CD1c-positive myeloid dendritic cell (primary cell): ENCODE measurements at regions not wholly inside any gene's neighbourhood (a gene's known extent, or its start where the extent isn't known, plus 50 kb on each side); places are given as distances from the start of the nearest gene placed in this dataset.

Experiments
- DNase-seq: peaks from one replicate; pipeline ENCODE4 v3.0.0-alpha.2; 2016; ENCODE audit errors: extremely low spot score

GRCh38 chr13:106383791-106384190 lies 151.7 kb downstream of the EFNB2 start:
- DNase-seq, result no peak

GRCh38 chr13:106382534-106382933 lies 152.9 kb downstream of the EFNB2 start:
- DNase-seq, result no peak

DNA sequence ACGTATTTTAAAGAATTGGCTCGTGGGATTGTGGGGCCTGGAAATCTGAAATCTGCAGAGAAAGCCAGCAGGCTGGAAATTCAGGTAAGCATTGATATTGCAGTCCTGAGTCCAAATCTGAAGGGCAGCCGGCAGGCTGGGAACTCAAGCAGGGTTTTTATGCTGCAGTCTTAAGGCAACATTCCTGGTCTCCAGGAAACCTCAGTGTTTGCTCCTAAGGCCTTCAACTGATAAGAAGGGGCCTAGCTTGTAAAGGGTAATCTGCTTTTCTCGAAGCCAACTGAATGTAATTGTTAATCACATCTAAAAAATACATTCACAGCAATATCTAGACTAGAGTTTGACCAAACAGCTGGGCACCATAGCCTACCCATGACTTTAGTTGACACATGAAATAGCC lies 154.4 kb downstream of the EFNB2 start:
- DNase-seq, result no peak

- no peak for DNase-seq
Observed at GRCh38 chr13:106377931-106378662, 157.4 kb downstream of the EFNB2 start.

DNA sequence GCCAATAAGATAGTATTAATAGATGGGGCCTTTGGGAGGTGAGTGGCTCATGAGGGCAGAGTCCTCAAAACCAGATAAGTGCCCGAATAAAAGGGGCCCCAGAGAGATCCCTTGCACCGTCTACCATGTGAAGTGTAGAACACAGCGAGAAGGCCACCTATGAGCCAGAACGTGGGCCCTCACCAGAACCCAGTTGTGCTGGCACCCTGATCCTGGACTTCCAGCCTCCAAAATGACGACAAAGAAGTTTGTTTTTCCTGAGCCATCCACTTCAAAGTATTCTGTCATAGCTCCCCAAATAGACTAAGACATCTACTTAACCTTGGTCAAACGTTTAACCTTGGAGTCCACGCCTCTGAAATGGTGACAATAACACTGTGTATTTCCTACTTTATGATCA lies 158.1 kb downstream of the EFNB2 start:
- no peak for DNase-seq

- DNase-seq, result no peak
Observed at GRCh38 chr13:106376401-106377112, 158.9 kb downstream of the EFNB2 start.

GRCh38 chr13:106375085-106375484 lies 160.4 kb downstream of the EFNB2 start:
- DNase-seq, result no peak

DNA sequence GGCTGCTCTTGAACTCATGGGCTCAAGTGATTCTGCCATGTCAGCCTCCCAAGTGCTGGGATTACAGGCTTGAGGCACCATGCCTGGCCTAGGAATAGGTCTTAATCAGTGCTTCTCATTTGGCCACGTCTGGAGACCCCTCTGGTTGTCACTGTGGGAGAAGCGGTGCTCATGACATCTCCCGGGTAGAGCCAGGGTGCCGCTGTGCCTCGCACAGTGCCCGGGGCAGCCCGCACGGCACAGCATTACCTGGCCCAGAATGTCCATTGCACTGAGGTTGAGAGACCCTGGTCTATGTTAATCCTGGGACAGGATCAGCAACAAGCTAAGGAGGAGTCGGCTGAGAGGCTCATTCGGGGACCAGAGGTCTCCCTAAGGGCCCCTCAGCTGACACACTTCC lies 160.8 kb downstream of the EFNB2 start:
- no peak for DNase-seq

DNA sequence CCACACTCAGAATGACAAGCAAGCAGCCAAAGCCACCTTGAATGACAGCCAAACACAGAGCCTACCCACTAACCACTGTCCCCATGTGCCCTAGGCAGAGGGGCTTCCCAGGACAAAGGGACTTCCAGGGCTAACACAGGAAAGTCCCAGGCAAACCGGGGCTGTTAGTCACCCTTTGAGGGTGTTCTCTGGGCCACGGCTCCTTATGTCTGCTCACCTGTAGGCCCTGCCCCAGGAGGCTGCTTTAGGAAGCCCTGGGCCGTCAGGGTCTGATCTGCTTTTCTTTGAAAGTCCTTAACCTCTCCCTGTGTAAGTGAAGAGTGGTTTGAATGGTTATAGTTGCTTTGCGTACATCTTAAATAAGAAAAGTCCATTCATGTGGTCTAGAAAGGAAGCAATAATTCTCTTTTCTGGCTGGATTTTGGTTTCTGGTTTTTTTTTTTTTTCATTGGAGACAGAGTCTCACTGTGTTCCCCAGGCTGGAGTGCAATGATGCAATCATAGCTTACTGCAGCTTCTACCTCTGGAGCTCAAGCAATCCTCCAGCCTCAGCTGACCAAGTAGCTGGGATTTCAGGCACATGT lies 161.4 kb downstream of the EFNB2 start:
- DNase-seq, result no peak

DNA sequence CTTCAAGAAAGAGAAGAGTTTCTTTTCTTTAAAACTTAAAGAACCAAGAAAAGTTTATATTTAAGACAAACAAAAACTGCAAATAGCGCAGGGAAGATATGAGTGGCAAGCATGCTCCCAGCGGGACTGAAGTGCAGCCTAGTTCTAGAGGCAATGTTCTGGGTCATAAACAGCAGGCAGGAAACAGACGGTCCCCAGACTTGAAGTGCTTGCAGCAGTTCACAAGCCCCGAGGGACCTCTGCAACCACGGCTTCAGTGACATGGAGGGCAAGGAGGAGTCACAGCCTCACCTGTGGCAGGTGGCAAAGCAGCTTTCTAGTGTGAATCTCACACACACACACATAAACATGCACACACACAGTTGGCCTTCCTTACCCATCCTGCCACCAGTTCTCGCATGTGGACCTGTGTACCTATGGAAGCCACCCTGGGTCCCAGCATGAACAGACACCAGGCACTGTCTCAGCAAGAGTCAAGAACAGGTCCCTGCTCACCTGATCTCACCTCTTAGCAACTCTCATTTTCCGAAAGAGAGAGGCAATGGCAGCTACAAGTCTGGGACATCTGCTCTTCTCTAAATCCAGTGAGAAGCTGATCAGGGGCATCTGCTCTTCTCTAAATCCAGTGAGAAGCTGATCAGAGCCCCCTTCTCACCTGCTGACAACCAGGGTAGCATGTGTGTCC lies 162.0 kb downstream of the EFNB2 start:
- DNase-seq, result no peak

DNA sequence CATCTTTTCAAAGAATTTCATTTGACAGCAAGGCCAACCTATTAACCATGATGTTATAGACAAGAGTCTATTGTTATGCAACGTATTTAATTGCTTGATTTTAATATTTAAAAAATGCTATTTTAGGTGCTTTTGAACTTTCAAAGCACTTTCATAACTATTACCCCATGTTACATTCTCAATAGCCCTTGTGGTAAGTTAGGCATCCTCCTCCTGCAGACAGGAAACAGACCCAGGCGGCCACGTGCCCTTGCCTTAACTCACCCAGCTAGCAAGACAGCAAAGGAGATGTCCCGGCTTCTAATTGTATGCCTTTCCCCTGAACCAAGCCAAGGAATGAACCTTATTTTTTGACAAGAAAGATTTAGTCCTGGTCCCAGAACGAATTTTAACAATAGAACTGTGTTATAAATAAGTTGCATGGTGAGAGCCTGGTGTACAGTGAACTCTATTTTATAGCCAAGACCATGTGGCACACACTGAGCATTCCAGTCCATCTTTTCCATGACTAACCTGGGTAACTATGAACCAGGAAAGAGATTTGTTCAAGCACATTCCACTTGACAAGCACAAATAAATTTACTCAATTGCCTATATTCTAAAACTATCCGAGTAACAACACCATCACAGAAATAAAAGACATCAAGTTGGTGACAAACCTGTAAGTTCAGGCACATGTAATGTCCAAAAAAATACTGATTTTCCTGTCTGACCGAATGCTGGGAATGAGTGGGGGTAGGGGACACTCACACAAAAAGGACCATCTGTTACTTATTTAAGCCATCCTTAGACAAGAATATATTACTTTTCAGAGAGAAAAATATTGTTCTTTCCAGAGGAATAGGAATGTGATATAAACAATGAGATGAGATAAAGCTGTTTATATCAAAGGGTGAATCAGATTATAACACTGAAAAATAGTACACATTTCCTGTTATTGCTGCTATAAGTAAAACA lies 163.0 kb downstream of the EFNB2 start:
- no peak for DNase-seq

DNA sequence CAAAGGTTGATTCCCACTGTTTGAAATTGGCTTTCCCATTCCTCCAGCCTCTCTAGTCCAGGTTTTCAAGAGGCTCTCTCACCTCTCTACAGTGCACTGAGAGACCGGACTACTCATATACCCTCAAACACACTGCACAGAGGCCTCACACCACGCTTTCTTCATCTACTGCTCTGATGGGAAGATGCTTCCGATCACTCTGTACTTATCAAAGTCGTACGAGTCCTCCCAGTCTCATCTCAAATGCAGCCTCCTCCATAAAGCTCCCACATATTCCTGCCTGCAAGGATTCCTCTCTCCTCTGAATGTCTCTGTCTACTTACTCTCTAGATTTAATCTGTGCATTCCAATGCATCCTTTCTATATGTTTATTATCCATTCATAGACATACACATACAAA lies 164.4 kb downstream of the EFNB2 start:
- DNase-seq, result no peak

DNA sequence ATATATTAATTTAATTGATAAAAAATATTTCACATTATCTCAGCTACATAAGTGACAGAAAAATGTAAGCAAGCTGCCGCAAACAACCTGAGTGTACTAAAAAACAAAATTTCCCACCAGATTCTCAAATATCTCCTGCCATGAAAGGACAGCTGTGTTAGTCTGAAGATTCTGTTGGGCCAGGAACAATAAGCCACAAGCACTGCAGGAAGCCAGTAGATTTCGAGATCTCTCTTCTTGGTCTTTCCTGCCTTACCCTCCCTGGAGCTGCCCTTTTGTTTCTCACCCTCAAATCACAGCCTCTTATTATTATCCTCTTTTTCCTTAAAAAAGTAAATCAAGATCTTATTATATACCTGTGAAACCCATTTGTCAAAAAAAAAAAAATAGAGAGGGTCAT lies 165.6 kb downstream of the EFNB2 start:
- DNase-seq, result no peak

DNA sequence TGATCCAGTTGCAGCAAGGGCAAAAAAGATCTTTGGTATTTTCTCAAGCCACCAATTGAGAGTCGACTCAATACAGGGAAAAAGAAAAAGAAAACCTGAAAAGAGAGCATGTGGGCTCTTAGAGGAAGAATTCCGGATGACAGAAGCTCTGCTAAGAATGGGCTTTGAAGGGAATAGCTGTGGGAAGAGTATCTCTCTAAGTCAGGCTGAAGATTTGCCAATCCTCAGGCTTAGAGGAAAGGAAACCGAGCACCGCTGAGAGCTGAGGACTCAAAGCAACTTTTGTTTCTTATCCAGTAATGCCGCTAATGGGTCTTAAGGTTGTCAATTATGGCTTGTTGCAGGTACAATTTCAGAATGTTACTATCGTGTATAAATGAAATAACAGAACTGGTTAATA lies 166.4 kb downstream of the EFNB2 start:
- DNase-seq, result no peak

DNA sequence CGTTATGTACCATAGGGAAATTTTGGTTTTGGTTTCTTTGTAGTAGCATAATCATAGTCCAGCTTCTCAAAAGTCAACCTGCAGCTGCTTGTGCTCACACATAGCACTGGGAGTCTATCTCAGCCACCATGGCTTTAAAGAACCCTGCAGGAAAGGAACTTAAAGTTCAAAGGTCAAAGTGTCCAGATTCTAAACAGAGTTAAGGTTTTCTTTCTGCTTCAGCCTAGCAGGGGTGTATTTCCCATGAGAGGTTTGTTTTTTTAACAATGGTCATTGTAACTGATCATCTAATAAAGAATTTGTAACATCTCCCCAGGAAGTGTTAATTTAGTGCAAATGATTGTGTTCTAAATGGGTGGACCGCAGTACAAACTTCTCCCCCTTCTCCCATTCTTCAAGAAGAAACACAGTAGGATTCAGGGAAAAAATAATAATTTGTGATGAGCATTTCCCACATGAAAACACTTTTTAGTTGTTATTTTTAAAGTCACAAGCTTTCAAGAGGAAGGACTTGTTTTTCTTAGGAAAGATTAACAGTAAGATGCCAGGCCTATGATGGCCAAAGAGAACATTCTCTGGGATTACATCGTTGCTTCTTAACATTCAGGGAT lies 168.0 kb downstream of the EFNB2 start:
- no peak for DNase-seq

DNA sequence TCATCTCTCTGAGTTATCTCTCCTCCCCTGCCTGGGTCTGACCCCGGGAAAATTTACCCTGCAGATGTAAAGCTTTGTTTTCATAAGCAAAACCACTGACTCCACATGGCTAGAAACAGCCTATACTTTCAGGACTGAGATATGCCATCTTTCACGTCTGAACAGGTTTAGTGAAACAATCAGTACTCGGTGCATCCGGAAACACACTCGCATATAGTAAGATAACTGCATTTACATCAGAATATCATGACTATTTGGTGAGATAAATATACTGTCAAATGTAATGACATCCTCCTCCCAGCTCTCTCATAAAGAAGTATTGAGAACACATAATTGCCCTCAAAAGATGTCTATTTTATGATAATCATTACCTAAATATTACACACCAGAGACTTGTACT lies 172.8 kb downstream of the EFNB2 start:
- no peak for DNase-seq

- no peak for DNase-seq
Observed at GRCh38 chr13:106361621-106362020, 173.8 kb downstream of the EFNB2 start.

- DNase-seq, result no peak
Observed at GRCh38 chr13:106357198-106357597, 178.3 kb downstream of the EFNB2 start.

- DNase-seq, result no peak
Observed at GRCh38 chr13:106355866-106356265, 179.6 kb downstream of the EFNB2 start.

GRCh38 chr13:106354961-106355360 lies 180.5 kb downstream of the EFNB2 start:
- no peak for DNase-seq

DNA sequence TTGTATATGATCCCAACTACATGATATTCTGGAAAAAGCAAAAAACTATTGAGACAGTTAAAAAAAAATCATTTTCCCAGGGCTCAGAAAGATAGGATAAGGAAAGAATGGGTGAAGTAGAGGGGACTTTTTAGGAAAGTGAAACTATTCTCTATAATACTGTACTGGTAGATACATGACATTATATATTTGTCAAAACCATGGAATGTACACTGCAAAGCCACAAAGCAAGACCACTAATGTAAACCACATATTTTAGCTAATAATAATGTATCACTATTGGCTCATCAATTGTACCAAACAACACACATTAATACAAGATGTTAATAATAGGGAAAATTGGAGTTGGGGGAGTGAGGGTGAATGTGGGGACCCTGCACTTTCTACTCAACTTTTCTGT lies 182.6 kb downstream of the EFNB2 start:
- DNase-seq, result no peak
